OCI-LY1 (cell line): ENCODE measurements at regions not wholly inside any gene's neighbourhood (a gene's known extent, or its start where the extent isn't known, plus 50 kb on each side); places are given as distances from the start of the nearest gene placed in this dataset.

Experiments used
- H2AFZ ChIP-seq: fragments of 200-600 bp; sonication (generic), shearing (Covaris generic); 2 replicates; pipeline ENCODE4 v1.6.0; 2014; ENCODE audit warnings: antibody characterized with exemption, mild to moderate bottlenecking, low read length
- H3F3A ChIP-seq: fragments of 200-600 bp; sonication (generic), shearing (Covaris generic); 2 replicates; pipeline ENCODE4 v1.6.0; 2014; ENCODE audit warnings: mild to moderate bottlenecking, antibody characterized with exemption, low read length, moderate library complexity; ENCODE audit not compliant: insufficient read depth
- H3K27ac ChIP-seq: fragments of 200-600 bp; sonication (generic); 2 replicates; pipeline ENCODE4 v1.5.1; 2014; ENCODE audit warnings: low read length, mixed run types, mild to moderate bottlenecking, low read depth; ENCODE audit not compliant: poor library complexity, severe bottlenecking
- H3K27me3 ChIP-seq: fragments of 200-600 bp; sonication (generic); 2 replicates; pipeline ENCODE4 v1.6.0; 2014; ENCODE audit warnings: antibody characterized with exemption, mild to moderate bottlenecking, low read length, moderate library complexity; ENCODE audit not compliant: insufficient read depth
- H3K36me3 ChIP-seq: fragments of 200-600 bp; sonication (generic); 2 replicates; pipeline ENCODE4 v1.6.1; 2014; ENCODE audit warnings: mild to moderate bottlenecking, antibody characterized with exemption, low read length, moderate library complexity, mixed read lengths; ENCODE audit not compliant: insufficient read depth
- H3K4me1 ChIP-seq: fragments of 200-600 bp; sonication (generic); 2 replicates; pipeline ENCODE4 v1.5.1; 2014; ENCODE audit warnings: mild to moderate bottlenecking, low read length, moderate library complexity; ENCODE audit not compliant: insufficient read depth, severe bottlenecking
- H3K4me2 ChIP-seq: fragments of 200-600 bp; sonication (generic), shearing (Covaris generic); 2 replicates; pipeline ENCODE4 v1.6.1; 2014; ENCODE audit warnings: low read length
- H3K4me3 ChIP-seq: fragments of 200-600 bp; sonication (generic); 2 replicates; pipeline ENCODE4 v1.5.1; 2014; ENCODE audit warnings: low read length, low read depth, mild to moderate bottlenecking, mixed read lengths; ENCODE audit not compliant: poor library complexity, severe bottlenecking
- H3K79me2 ChIP-seq: fragments of 200-600 bp; shearing (Covaris generic); 2 replicates; pipeline ENCODE4 v1.6.1; 2016; ENCODE audit warnings: mixed run types, low read length, mixed read lengths; ENCODE audit not compliant: insufficient read depth
- H3K9ac ChIP-seq: fragments of 200-600 bp; sonication (generic), shearing (Covaris generic); 2 replicates; pipeline ENCODE4 v1.6.1; 2014; ENCODE audit warnings: mild to moderate bottlenecking, low read length, mixed read lengths
- H3K9me2 ChIP-seq: fragments of 200-600 bp; sonication (generic), shearing (Covaris generic); 2 replicates; pipeline ENCODE4 v1.6.1; 2014; ENCODE audit warnings: low read depth, mild to moderate bottlenecking, low read length, mixed read lengths
- H3K9me3 ChIP-seq: fragments of 200-600 bp; shearing (Covaris generic); 2 replicates; pipeline ENCODE4 v1.6.1; 2014; ENCODE audit warnings: low read length, mixed read lengths
- H4K20me1 ChIP-seq: fragments of 200-600 bp; sonication (generic), shearing (Covaris generic); 2 replicates; pipeline ENCODE4 v1.6.0; 2016; ENCODE audit warnings: mild to moderate bottlenecking, low read length; ENCODE audit not compliant: insufficient read depth
- EZH2 ChIP-seq: fragments of 200-600 bp; sonication (generic), shearing (Covaris generic); IDR thresholded peaks from 2 replicates; pipeline ENCODE4 v1.8.0; 2017; ENCODE audit warnings: borderline replicate concordance, mixed run types, mild to moderate bottlenecking, antibody characterized with exemption, low read length, moderate library complexity, mixed read lengths
- TF ChIP-seq, protein P1 (sequence below): fragments of 200-600 bp; sonication (generic), shearing (Covaris generic); IDR thresholded peaks from 2 replicates; pipeline ENCODE4 v1.5.1; 2017; ENCODE audit warnings: mild to moderate bottlenecking, antibody characterized with exemption, low read length, moderate library complexity, mixed read lengths

- no peaks in the 10 kb centered on the region for H3K9me2 ChIP-seq
- H3K4me3 ChIP-seq = no peak overlapping the region
- H3K9me3 ChIP-seq = no peaks in the 10 kb centered on the region
- no peaks in the 10 kb centered on the region for H3F3A ChIP-seq
- no peak overlapping the region for H3K9ac ChIP-seq
- no peak for TF ChIP-seq EZH2
- TF ChIP-seq, protein P1, sequence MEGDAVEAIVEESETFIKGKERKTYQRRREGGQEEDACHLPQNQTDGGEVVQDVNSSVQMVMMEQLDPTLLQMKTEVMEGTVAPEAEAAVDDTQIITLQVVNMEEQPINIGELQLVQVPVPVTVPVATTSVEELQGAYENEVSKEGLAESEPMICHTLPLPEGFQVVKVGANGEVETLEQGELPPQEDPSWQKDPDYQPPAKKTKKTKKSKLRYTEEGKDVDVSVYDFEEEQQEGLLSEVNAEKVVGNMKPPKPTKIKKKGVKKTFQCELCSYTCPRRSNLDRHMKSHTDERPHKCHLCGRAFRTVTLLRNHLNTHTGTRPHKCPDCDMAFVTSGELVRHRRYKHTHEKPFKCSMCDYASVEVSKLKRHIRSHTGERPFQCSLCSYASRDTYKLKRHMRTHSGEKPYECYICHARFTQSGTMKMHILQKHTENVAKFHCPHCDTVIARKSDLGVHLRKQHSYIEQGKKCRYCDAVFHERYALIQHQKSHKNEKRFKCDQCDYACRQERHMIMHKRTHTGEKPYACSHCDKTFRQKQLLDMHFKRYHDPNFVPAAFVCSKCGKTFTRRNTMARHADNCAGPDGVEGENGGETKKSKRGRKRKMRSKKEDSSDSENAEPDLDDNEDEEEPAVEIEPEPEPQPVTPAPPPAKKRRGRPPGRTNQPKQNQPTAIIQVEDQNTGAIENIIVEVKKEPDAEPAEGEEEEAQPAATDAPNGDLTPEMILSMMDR = no peak
- peaks cover 18% of the 10 kb centered on the region for H3K4me1 ChIP-seq
- H3K27ac ChIP-seq = no peak overlapping the region
- no peaks in the 10 kb centered on the region for H3K79me2 ChIP-seq
- no peak overlapping the region for H2AFZ ChIP-seq
- no peak overlapping the region for H3K4me2 ChIP-seq
- no peaks in the 10 kb centered on the region for H4K20me1 ChIP-seq
- no peaks in the 10 kb centered on the region for H3K27me3 ChIP-seq
- no peaks in the 10 kb centered on the region for H3K36me3 ChIP-seq
Observed at GRCh38 chr21:38956007-38956406, 150.3 kb downstream of the ETS2 start.

- H4K20me1 ChIP-seq = no peaks in the 10 kb centered on the region
- no peak overlapping the region for H3K27ac ChIP-seq
- H3K27me3 ChIP-seq = no peaks in the 10 kb centered on the region
- TF ChIP-seq EZH2 = no peak
- TF ChIP-seq, protein P1 = no peak
- no peaks in the 10 kb centered on the region for H3F3A ChIP-seq
- H3K36me3 ChIP-seq = no peaks in the 10 kb centered on the region
- no peak overlapping the region for H3K4me3 ChIP-seq
- no peaks in the 10 kb centered on the region for H3K79me2 ChIP-seq
- H3K9ac ChIP-seq = no peak overlapping the region
- H3K9me3 ChIP-seq = 0 out of 2 replicates have a peak, but pooled peaks cover 4% of the 10 kb centered on the region
- H3K4me2 ChIP-seq = no peak overlapping the region
- H2AFZ ChIP-seq = no peak overlapping the region
- no peaks in the 10 kb centered on the region for H3K9me2 ChIP-seq
- peaks cover 18% of the 10 kb centered on the region for H3K4me1 ChIP-seq
Observed at GRCh38 chr21:38955495-38955894, 149.8 kb downstream of the ETS2 start.

- no peaks in the 10 kb centered on the region for H3K27me3 ChIP-seq
- H3K36me3 ChIP-seq = no peaks in the 10 kb centered on the region
- H3K79me2 ChIP-seq = no peaks in the 10 kb centered on the region
- no peaks in the 10 kb centered on the region for H4K20me1 ChIP-seq
- TF ChIP-seq EZH2 = no peak
- TF ChIP-seq, protein P1 = no peak
- H3K9me2 ChIP-seq = no peaks in the 10 kb centered on the region
- no peaks in the 10 kb centered on the region for H3F3A ChIP-seq
- H3K4me3 ChIP-seq = no peak overlapping the region
- no peak overlapping the region for H2AFZ ChIP-seq
- no peak overlapping the region for H3K27ac ChIP-seq
- no peak overlapping the region for H3K9ac ChIP-seq
- H3K9me3 ChIP-seq = peaks cover 5% of the 10 kb centered on the region; the same call in 1 of the 2 replicates
- no peak overlapping the region for H3K4me2 ChIP-seq
- H3K4me1 ChIP-seq = peaks cover 18% of the 10 kb centered on the region
Observed at GRCh38 chr21:38954588-38955004, 148.9 kb downstream of the ETS2 start.
